GM23338 (cell line): ENCODE measurements at regions not wholly inside any gene's neighbourhood (a gene's known extent, or its start where the extent isn't known, plus 50 kb on each side); places are given as distances from the start of the nearest gene placed in this dataset.

ENCODE experiments used
- ATAC-seq: fragments of 200-7000 bp; cut with Tn5 transposase; 3 replicates; pipeline ENCODE4 v1.9.1; 2020
- DNase-seq: peaks from one replicate; pipeline ENCODE4 v3.0.0-alpha.2; 2015; ENCODE audit warnings: low spot score
- H2AFZ ChIP-seq: fragments of 200-600 bp; sonication (generic); 2 replicates; pipeline ENCODE4 v1.8.0; 2016; ENCODE audit warnings: antibody characterized with exemption, mild to moderate bottlenecking, moderate library complexity
- H3F3A ChIP-seq: fragments of 200-600 bp; sonication (generic); replicated peaks from 2 replicates; pipeline ENCODE4 v1.8.0; 2017; ENCODE audit warnings: antibody characterized with exemption, mixed run types, low read depth
- H3K27ac ChIP-seq: fragments of 200-600 bp; sonication (generic); 2 replicates; pipeline ENCODE4 v1.6.1; 2016; ENCODE audit warnings: low read depth
- H3K27me3 ChIP-seq: fragments of 200-600 bp; sonication (generic); 2 replicates; pipeline ENCODE4 v1.8.0; 2016; ENCODE audit warnings: mild to moderate bottlenecking, mixed run types, moderate library complexity; ENCODE audit not compliant: insufficient read depth
- H3K36me3 ChIP-seq: fragments of 200-600 bp; sonication (generic); 2 replicates; pipeline ENCODE4 v1.8.0; 2016; ENCODE audit warnings: mild to moderate bottlenecking; ENCODE audit not compliant: insufficient read depth
- H3K4me1 ChIP-seq: fragments of 200-600 bp; sonication (generic); 2 replicates; pipeline ENCODE4 v1.8.0; 2016; ENCODE audit warnings: mild to moderate bottlenecking, moderate library complexity; ENCODE audit not compliant: insufficient read depth
- H3K4me2 ChIP-seq: fragments of 200-600 bp; sonication (generic); 2 replicates; pipeline ENCODE4 v1.7.1; 2017; ENCODE audit warnings: mixed run types
- H3K4me3 ChIP-seq: fragments of 200-600 bp; sonication (generic); 2 replicates; pipeline ENCODE4 v1.6.1; 2016; ENCODE audit warnings: mixed run types
- H3K79me2 ChIP-seq: fragments of 200-600 bp; sonication (generic); replicated peaks from 2 replicates; pipeline ENCODE4 v1.8.0; 2017; ENCODE audit warnings: mild to moderate bottlenecking; ENCODE audit not compliant: insufficient read depth
- H3K9me2 ChIP-seq: fragments of 200-600 bp; sonication (generic); 2 replicates; pipeline ENCODE4 v1.8.0; 2017; ENCODE audit not compliant: insufficient read depth
- H4K20me1 ChIP-seq: fragments of 200-600 bp; sonication (generic); replicated peaks from 2 replicates; pipeline ENCODE4 v1.8.0; 2017; ENCODE audit warnings: mild to moderate bottlenecking; ENCODE audit not compliant: insufficient read depth
- H3K27ac Mint-ChIP-seq: 2 replicates; pipeline ENCODE4 v1.8.0; 2020; ENCODE audit warnings: inconsistent platforms, mild to moderate bottlenecking, moderate library complexity, mixed read lengths
- H3K27me3 Mint-ChIP-seq: 3 replicates; pipeline ENCODE4 v1.8.0; 2022; ENCODE audit warnings: low read depth, mild to moderate bottlenecking, moderate library complexity, mixed read lengths, inconsistent platforms; ENCODE audit not compliant: insufficient read depth, poor library complexity
- H3K36me3 Mint-ChIP-seq: 3 replicates; pipeline ENCODE4 v1.8.0; 2021; ENCODE audit warnings: low read depth, mild to moderate bottlenecking, inconsistent platforms, moderate library complexity, mixed read lengths
- H3K4me1 Mint-ChIP-seq: 3 replicates; pipeline ENCODE4 v1.8.0; 2020; ENCODE audit warnings: mild to moderate bottlenecking, inconsistent platforms, mixed read lengths
- H3K4me3 Mint-ChIP-seq: 3 replicates; pipeline ENCODE4 v1.8.0; 2021; ENCODE audit warnings: moderate library complexity, mild to moderate bottlenecking, inconsistent platforms, mixed read lengths
- H3K9me3 Mint-ChIP-seq: 3 replicates; pipeline ENCODE4 v1.8.0; 2020; ENCODE audit warnings: moderate library complexity, mild to moderate bottlenecking, inconsistent platforms, mixed read lengths
- CREB1 ChIP-seq: fragments of 250-450 bp; sonication (Bioruptor Pico); IDR thresholded peaks from 2 replicates; pipeline ENCODE4 v1.5.0; 2020; ENCODE audit warnings: low read depth, mild to moderate bottlenecking, moderate library complexity
- CTCF ChIP-seq, 2 experiments: fragments of 200-600 bp in 1 of 2; sonication (generic) in 1 of 2; conservative IDR thresholded peaks; 2 replicates each; pipeline versions ENCODE4 v1.5.1 to v1.6.1; 2016 to 2017; ENCODE audit warnings: antibody characterized with exemption in 2 of 2, low read depth in 2 of 2, mild to moderate bottlenecking in 2 of 2, moderate library complexity in 1 of 2
- ETS1 ChIP-seq: IDR thresholded peaks from 2 replicates; pipeline ENCODE4 v1.6.1; 2016; ENCODE audit warnings: antibody characterized with exemption
- EZH2 ChIP-seq: fragments of 200-600 bp; sonication (generic); IDR thresholded peaks from one replicate; pipeline ENCODE4 v1.8.0; 2017; ENCODE audit warnings: antibody characterized with exemption, mild to moderate bottlenecking, low read depth; ENCODE audit not compliant: unreplicated experiment
- JUNB ChIP-seq: IDR thresholded peaks from one replicate; pipeline ENCODE4 v1.6.1; 2016; ENCODE audit warnings: antibody characterized with exemption; ENCODE audit not compliant: unreplicated experiment
- NANOG ChIP-seq: IDR thresholded peaks from 2 replicates; pipeline ENCODE4 v1.6.1; 2016; ENCODE audit warnings: antibody characterized with exemption, borderline replicate concordance
- POLR2AphosphoS5 ChIP-seq: IDR thresholded peaks from 2 replicates; pipeline ENCODE4 v1.6.1; 2016; ENCODE audit warnings: antibody characterized with exemption, low read depth
- REST ChIP-seq: IDR thresholded peaks from one replicate; pipeline ENCODE4 v1.6.1; 2018; ENCODE audit warnings: antibody characterized with exemption; ENCODE audit not compliant: unreplicated experiment
- ZNF114 ChIP-seq: fragments of 250-450 bp; sonication (Bioruptor Pico); IDR thresholded peaks from 2 replicates; pipeline ENCODE4 v1.5.0; 2020; ENCODE audit warnings: mild to moderate bottlenecking, moderate library complexity
- ZNF331 ChIP-seq: fragments of 250-450 bp; sonication (Bioruptor Pico); IDR thresholded peaks from 2 replicates; pipeline ENCODE4 v1.5.0; 2020; ENCODE audit warnings: low read depth, mild to moderate bottlenecking, moderate library complexity

- Histone ChIP-seq H3K9me2 (peaks cover 10% of the 10 kb centered on the region), H3F3A (no peaks in the 10 kb centered on the region), H3K27ac (no peak overlapping the region), H2AFZ (no peak overlapping the region), H3K4me1 (peaks cover 32% of the 10 kb centered on the region), H3K27me3 (no peaks in the 10 kb centered on the region), H3K4me2 (no peak overlapping the region), H3K79me2 (no peaks in the 10 kb centered on the region), H4K20me1 (no peaks in the 10 kb centered on the region), H3K4me3 (no peak overlapping the region), H3K36me3 (no peaks in the 10 kb centered on the region)
- Mint-ChIP-seq H3K27ac (no peak overlapping the region), H3K4me1 (peaks cover 45% of the 10 kb centered on the region), H3K9me3 (peaks cover 11% of the 10 kb centered on the region; the same call in 2 of the 3 replicates), H3K27me3 (peaks cover 15% of the 10 kb centered on the region), H3K36me3 (0 out of 3 replicates have a peak, but pooled peaks cover 7% of the 10 kb centered on the region), H3K4me3 (no peak overlapping the region)
- no peak for DNase-seq
- ATAC-seq: no peak
- no peak for TF ChIP-seq ZNF331 (CRISPR knock-in tag)
- TF ChIP-seq POLR2AphosphoS5: no peak
- no peak for TF ChIP-seq ZNF114 (CRISPR knock-in tag)
- TF ChIP-seq CTCF (conservative IDR thresholded peaks at IDR 0.05; ENCODE audit: low read depth in 2 of 2): no peak
- no peak for TF ChIP-seq REST
- TF ChIP-seq NANOG: no peak
- TF ChIP-seq ETS1: no peak
- TF ChIP-seq JUNB: no peak
- TF ChIP-seq CREB1 (CRISPR knock-in tag): no peak
- TF ChIP-seq EZH2: no peak
These were observed 56.6 kb upstream of the VTCN1 start for GRCh38 chr1:117267232-117267774.
